MV-4-11 (cell line): ENCODE measurements at regions not wholly inside any gene's neighbourhood (a gene's known extent, or its start where the extent isn't known, plus 50 kb on each side); places are given as distances from the start of the nearest gene placed in this dataset.
A peak's percentile ranks its signal among the peaks of the same experiment; 100 is the strongest.
"Not testable (repeated sequence)": the region's sequence is repeated elsewhere in the genome, so short reads cannot be mapped to it uniquely, and the experiment has no call there.

Source experiments
- DNase-seq: peaks from one replicate; lab custom pipeline; 2025; lab: John Stamatoyannopoulos, UW

- DNase-seq: not testable (repeated sequence)
These were observed 113.1 kb upstream of the CCZ1B start for GRCh38 chr7:6939126-6939525.

- not testable (repeated sequence) for DNase-seq
These were observed 113.8 kb upstream of the CCZ1B start for GRCh38 chr7:6939896-6940295.

DNA sequence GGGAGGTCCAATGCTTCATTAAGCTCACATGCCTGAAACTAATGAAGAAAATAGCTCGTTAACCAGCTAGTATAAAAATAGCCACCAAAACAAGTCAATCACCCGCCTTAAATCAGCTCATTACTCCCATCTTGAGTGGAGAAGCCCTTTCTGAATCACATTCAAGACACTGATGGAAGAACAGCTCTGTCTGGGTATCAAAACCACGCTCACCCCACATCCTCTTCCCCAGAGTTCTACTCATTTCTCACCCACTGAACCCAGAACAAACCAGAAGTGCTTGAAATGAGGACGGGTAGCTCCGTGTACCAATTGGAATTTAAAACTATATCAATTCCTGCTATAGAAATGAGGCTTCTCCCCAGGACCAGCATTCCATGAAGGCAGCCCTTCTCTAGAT lies 120.8 kb upstream of the CCZ1B start:
- peak; percentile 37 for DNase-seq

DNA sequence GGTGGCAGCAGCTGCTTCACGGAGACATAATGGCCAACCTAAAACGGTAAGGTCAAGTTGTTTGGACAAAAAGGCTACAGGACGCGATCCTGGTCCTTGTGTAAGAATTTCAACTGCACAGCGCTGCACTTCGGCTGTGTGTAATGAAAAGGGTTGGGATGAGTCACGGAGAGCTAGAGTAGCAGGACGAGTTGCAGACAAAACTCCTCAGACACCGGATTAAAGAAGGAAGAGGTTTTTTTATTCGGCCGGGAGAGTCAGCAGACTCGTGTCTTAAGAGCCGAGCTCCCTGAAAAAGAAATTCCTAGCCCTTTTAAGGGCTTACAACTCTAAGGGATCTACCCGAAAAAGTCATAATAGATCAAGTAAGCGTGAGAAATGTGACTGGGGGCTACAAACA lies 124.2 kb upstream of the CCZ1B start:
- DNase-seq: peak; percentile 7

DNA sequence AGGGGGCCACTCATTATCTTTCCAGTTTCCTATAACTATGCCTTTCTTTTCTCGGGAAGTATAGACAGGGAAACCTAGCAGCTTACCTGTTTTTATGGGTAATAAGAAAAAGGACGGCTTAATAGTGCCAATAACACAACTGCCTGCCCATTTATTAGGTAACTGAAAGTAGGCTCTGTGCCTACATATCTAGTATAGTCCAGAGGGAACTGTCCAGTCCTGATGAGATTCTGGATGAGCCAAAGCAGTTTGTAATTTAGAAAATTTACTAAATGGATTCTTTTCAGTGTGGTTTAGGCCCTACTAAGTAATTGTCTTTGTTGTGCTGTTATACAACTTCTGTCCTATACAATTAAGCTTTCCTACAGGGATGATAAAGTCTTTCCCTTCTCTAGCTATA lies 125.5 kb upstream of the CCZ1B start:
- DNase-seq: not testable (repeated sequence)

GRCh38 chr7:6953138-6953797 lies 127.2 kb upstream of the CCZ1B start:
- not testable (repeated sequence) for DNase-seq

GRCh38 chr7:6953798-6954181 lies 127.7 kb upstream of the CCZ1B start:
- DNase-seq: not testable (repeated sequence)

DNA sequence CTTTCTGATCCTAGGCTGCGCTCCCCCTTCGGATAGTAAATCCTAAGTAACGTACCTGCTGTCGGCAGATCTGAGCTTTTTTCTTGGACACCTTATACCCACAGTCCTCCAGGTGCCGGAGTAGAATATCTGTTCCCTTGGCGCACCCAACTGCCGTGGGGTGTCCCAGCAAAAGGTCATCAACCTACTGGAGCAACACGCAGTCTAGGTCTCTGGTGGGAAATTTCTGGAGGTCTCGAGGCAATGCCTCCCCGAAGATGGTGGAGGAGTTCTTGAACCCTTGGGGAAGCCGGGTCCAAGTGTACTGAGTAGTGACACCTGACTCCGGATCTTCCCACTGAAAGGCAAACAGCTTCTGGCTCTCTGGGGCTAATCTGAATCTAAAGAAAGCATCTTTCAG lies 129.3 kb upstream of the CCZ1B start:
- DNase-seq: not testable (repeated sequence)

DNA sequence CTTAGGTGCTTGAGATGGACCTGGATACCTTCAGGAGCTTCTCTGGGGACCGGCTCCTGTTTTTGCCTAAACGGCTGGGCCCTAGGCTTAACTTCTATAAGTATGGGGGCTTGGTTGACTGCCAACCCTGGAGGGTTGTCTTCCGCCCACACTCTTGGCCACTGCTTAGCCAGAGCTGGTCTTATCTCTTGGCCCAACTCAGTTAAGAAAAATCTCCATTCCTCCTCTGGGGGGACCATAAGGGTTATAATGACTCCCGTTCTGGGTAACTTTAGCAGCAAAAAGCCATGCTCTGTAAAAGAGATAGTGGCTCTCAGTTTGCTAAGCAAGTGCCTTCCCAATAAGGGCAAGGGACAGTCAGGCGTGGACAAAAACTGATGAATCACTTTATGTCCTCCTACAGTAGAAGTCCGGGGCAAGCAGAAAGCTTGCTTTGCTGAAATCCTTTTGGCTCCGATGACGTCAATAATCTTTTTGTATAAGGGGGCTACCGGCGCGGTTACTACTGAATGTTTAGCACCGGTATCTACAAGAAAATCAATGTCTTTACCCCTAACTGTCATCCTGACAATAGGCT lies 130.0 kb upstream of the CCZ1B start:
- DNase-seq: not testable (repeated sequence)

DNA sequence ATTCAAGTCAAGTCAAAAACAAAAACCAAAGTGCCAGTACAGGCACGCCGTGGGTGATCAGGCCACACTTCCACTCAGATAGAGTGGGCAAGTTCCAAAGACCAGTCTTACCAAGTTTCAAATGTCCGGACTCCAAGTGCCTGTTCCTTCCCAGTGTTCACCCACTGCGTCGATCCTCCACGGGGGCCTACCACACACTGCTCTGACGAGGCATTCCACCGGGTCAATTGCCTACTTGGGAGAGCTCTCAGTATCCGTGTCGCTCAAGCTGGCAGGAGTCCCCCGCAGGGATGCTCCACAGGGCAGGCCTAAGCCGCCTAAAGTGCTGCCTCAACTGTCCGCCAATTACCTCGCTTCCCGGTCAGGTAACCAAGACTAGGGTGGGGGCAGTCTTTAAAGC lies 132.3 kb upstream of the CCZ1B start:
- DNase-seq: not testable (repeated sequence)

DNA sequence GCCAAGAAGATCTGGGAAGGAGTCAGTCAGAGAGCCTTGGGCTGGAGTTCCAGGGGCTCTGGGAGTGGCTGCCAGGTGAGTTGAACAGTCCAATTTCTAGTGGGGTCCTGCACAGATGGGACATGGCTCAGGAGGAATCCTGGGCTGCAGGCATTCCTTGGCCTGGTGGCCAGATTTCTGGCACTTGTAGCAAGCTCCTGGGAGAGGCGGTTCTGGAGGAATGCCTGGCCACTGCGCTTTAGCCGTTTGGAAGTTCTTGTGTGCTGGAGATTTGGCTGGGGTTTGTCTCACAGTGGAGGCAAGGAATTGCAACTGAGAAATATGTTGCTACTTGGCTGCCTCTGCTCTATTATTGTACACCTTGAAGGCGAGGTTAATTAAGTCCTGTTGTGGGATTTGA lies 133.9 kb upstream of the CCZ1B start:
- DNase-seq: not testable (repeated sequence)

DNA sequence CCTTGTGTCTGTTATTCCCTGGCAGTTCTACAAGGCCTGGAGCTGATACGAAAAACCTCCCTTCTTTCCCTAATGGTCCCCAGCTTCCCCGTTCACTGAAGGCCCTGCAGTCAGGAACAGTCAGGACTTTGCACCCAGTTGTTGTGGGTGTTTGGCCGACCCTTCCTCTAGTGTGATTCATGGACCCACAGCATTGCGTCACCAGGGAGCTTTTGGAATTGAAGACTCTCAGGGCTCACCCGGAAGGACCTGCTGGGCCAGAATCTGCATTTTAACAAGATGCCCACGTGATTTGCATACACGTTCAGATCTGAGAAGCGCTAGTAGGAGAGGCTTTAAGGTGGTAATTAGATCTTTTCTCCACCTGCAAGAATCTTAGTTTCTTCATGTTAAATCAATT lies 136.8 kb upstream of the CCZ1B start:
- DNase-seq: peak; percentile 37

DNA sequence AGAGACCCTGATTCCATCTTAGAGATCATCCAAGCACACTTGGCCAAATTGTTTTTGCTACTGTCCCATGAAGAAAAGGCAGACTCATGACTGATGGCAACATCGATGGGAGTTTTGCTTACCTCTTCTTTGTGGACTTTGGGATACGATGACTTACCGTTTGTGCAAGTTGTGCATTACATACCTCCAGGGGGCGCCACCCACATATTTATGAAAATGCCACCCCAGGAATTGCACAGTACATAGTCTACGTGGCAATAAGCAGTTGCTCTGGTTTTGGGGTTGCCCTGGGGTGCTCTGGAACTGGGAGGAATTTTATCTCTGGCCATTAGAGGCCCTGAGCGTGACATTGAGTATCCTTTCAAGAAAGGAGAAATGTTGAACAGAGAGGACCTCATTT lies 139.0 kb upstream of the CCZ1B start:
- peak; percentile 1 for DNase-seq

DNA sequence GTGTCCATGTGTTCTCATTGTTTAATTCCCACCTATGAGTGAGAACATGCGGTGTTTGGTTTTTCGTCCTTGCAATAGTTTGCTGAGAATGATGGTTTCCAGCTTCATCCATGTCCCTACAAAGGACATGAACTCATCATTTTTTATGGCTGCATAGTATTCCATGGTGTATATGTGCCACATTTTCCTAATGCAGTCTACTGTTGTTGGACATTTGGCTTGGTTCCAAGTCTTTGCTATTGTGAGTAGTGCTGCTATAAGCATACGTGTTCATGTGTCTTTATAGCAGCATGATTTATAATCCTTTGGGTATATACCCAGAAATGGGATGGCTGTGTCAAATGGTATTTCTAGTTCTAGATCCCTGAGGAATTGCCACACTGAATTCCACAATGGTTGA lies 144.1 kb upstream of the CCZ1B start:
- not testable (repeated sequence) for DNase-seq

DNA sequence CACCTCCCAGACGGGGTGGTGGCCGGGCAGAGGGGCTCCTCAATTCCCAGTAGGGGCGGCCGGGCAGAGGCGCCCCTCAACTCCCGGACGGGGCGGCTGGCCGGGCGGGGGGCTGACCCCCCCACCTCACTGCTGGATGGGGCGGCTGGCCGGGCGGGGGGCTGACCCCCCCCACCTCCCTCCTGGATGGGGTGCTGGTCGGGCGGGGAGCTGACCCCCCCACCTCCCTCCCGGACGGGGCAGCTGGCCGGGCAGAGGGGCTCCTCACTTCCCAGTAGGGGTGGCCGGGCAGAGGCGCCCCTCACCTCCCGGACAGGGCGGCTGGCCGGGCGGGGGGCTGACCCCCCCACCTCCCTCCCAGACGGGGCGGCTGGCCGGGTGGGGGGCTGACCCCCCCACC lies 148.8 kb upstream of the CCZ1B start:
- not testable (repeated sequence) for DNase-seq

GRCh38 chr7:6975346-6975745 lies 149.3 kb upstream of the CCZ1B start:
- DNase-seq: not testable (repeated sequence)

GRCh38 chr7:6977368-6977767 lies 151.3 kb upstream of the CCZ1B start:
- not testable (repeated sequence) for DNase-seq

GRCh38 chr7:6978326-6978725 lies 152.3 kb upstream of the CCZ1B start:
- not testable (repeated sequence) for DNase-seq

DNA sequence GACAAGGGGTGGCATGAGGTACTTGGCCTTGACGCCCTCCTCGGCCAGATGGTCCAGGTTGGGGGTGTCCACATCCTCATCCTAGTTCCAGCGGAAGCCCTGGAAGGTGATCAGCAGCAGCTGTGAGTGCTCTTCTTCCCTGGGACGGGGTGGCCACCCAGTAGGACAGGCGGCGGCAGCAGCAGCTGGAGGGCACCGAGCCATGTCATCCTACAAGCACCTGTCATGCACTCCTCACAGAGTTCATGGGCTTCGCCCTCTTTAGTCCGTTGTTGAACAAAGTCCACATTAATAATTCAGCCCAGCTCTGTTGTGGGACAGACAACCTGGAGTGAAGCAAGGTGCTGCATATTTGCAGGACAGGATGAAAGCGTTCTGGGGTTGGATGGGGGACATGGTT lies 153.4 kb upstream of the CCZ1B start:
- DNase-seq: not testable (repeated sequence)

DNA sequence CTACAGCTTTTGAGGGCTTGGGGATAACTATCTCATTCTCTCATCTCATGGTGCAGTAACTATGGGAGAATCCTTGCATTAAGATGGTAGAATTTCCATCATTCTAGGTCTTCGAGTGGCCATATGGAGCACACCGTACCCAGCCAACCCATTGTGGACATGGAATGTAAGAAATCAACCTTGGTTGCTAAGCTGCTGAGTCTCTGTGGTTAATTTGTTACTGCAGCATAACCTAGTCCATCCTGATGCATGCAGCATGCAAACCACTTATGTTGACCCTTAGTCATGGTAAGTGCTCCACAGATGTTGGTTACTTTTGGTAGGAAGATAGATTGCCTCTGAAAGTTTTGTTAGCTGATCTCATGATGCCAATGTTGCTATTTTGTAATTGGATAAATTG lies 156.3 kb upstream of the CCZ1B start:
- not testable (repeated sequence) for DNase-seq

DNA sequence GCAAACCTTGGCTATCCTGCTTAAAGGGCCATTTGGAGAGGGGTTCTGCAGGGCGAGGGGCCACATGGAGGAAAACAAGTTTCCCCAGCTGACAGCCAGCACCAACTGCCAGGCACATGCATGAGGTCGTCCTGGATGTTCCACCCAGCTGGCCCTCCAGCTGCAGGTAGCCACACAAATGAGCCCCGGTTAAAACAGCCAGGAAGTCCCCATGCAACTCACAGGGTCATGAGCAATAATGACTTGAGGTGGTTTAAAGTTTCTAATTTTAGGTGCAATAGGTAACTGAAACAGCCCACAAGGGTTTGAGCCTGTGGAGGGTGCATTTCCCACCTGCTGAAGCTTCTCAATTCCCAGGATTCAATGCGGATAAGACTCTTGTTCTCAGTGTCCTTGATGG lies 160.8 kb upstream of the CCZ1B start:
- not testable (repeated sequence) for DNase-seq

DNA sequence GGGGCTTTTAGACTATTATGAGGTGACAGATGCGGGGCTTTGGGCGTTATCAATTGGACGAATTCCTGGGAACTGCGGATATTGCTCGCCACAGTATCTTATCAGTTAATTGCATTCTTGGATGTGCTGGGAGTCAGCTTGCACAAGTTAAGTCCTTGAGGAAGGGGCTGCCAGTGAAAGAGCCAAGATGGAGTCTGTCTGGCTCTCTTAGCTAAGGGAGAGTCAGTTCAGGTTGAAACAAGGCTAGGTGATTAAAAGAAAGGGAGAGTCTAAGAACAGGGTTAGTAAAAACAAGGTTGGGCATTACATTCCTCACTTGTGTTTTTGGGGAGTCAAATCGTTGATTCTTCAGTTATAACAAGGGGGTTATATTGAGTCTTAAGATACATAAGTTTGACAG lies 162.5 kb upstream of the CCZ1B start:
- DNase-seq: not testable (repeated sequence)

GRCh38 chr7:6989968-6990367 lies 163.9 kb upstream of the CCZ1B start:
- not testable (repeated sequence) for DNase-seq
